ENCODE measurements at regions not wholly inside any gene's neighbourhood (a gene's known extent, or its start where the extent isn't known, plus 50 kb on each side); places are given as distances from the start of the nearest gene placed in this dataset.

GRCh38 chr3:193873426-193874201 is 262.3 kb upstream of the HES1 start:
- TF ChIP-seq, protein P1, sequence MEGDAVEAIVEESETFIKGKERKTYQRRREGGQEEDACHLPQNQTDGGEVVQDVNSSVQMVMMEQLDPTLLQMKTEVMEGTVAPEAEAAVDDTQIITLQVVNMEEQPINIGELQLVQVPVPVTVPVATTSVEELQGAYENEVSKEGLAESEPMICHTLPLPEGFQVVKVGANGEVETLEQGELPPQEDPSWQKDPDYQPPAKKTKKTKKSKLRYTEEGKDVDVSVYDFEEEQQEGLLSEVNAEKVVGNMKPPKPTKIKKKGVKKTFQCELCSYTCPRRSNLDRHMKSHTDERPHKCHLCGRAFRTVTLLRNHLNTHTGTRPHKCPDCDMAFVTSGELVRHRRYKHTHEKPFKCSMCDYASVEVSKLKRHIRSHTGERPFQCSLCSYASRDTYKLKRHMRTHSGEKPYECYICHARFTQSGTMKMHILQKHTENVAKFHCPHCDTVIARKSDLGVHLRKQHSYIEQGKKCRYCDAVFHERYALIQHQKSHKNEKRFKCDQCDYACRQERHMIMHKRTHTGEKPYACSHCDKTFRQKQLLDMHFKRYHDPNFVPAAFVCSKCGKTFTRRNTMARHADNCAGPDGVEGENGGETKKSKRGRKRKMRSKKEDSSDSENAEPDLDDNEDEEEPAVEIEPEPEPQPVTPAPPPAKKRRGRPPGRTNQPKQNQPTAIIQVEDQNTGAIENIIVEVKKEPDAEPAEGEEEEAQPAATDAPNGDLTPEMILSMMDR (IDR thresholded peaks at IDR 0.05): no peak
- TF ChIP-seq POLR2AphosphoS5 (IDR thresholded peaks at IDR 0.05) (no peak), POLR2A (IDR thresholded peaks at IDR 0.05) (no peak)

Data from suprapubic skin (tissue), 4 donors.